ENCODE measurements at regions not wholly inside any gene's neighbourhood (a gene's known extent, or its start where the extent isn't known, plus 50 kb on each side); places are given as distances from the start of the nearest gene placed in this dataset.

GRCh38 chr1:219741011-219741970 lies 128.4 kb upstream of the ZC3H11B start:
- no peak for DNase-seq
- Histone ChIP-seq H4K5ac (ENCODE audit: insufficient read length, low read depth, low read length) (no peak overlapping the region), H3K9me3 (ENCODE audit: control insufficient read depth, low read depth, low read length) (no peaks in the 10 kb centered on the region), H2BK20ac (ENCODE audit: low read depth, low read length, poor library complexity, severe bottlenecking) (no peak overlapping the region), H3K79me1 (ENCODE audit: insufficient read depth, low read depth, low read length, poor library complexity, severe bottlenecking) (no peaks in the 10 kb centered on the region), H2BK15ac (ENCODE audit: low read depth, low read length) (no peak overlapping the region), H2BK12ac (ENCODE audit: insufficient read length, low read depth, low read length) (no peak overlapping the region), H3K23me2 (ENCODE audit: insufficient read length, low read depth, low read length, poor library complexity, severe bottlenecking) (no peaks in the 10 kb centered on the region), H3K4ac (ENCODE audit: low read depth, low read length) (no peak overlapping the region), H2AK5ac (ENCODE audit: insufficient read length, low read length) (no peak overlapping the region), H3K9ac (ENCODE audit: extremely low read depth, insufficient read length, low read length) (no peak overlapping the region), H3K4me1 (ENCODE audit: insufficient read depth, low read length) (no peaks in the 10 kb centered on the region), H3K79me2 (ENCODE audit: insufficient read depth, low read length) (no peaks in the 10 kb centered on the region), H4K8ac (replicated peaks; ENCODE audit: insufficient read length, low read depth, low read length) (no peak overlapping the region), H2AFZ (ENCODE audit: low read length) (no peak overlapping the region), H3K4me2 (ENCODE audit: insufficient read depth, insufficient read length, low read length) (no peak overlapping the region), H4K20me1 (ENCODE audit: control insufficient read depth, insufficient read depth, insufficient read length) (no peaks in the 10 kb centered on the region), H4K91ac (ENCODE audit: insufficient read length, low read depth, low read length) (no peak overlapping the region), H3K18ac (ENCODE audit: insufficient read length, low read depth, low read length) (no peak overlapping the region), H3K56ac (ENCODE audit: insufficient read length, low read depth, low read length) (no peak overlapping the region), H2BK120ac (ENCODE audit: low read depth, low read length, poor library complexity, severe bottlenecking) (no peak overlapping the region), H3K14ac (ENCODE audit: insufficient read depth, low read length) (no peak overlapping the region), H3K27me3 (ENCODE audit: insufficient read depth, low read length) (no peaks in the 10 kb centered on the region), H3K23ac (ENCODE audit: insufficient read length, low read depth, low read length) (no peak overlapping the region), H3T11ph (ENCODE audit: low read length) (no peak overlapping the region), H3K27ac (ENCODE audit: insufficient read length, low read depth, low read length) (no peak overlapping the region), H2BK5ac (ENCODE audit: insufficient read length, low read length) (no peak overlapping the region)
- no CpG with 5 or more reads among the region's 4 CpGs for WGBS (ENCODE audit: extremely low coverage, insufficient read length, low lambda C conversion rate)
- peaks cover 6% of the 10 kb centered on the region in 2 experiments for H3K4me1 Mint-ChIP-seq
- no peaks in the 10 kb centered on the region for H3K9me3 Mint-ChIP-seq
- H3K27ac Mint-ChIP-seq: no peak overlapping the region
- H3K4me3 Mint-ChIP-seq: no peak overlapping the region
- no peaks in the 10 kb centered on the region for H3K27me3 Mint-ChIP-seq (ENCODE audit: low read depth)
- no peak for TF ChIP-seq CTCF (conservative IDR thresholded peaks at IDR 0.05)
- no peaks in the 10 kb centered on the region for H3K36me3 Mint-ChIP-seq (ENCODE audit: insufficient read depth in 1 of 3, low read depth in 3 of 3)

All from H9 (cell line).